ENCODE measurements at regions not wholly inside any gene's neighbourhood (a gene's known extent, or its start where the extent isn't known, plus 50 kb on each side); places are given as distances from the start of the nearest gene placed in this dataset.
"Not testable (repeated sequence)": the region's sequence is repeated elsewhere in the genome, so short reads cannot be mapped to it uniquely, and the experiment has no call there.

DNA sequence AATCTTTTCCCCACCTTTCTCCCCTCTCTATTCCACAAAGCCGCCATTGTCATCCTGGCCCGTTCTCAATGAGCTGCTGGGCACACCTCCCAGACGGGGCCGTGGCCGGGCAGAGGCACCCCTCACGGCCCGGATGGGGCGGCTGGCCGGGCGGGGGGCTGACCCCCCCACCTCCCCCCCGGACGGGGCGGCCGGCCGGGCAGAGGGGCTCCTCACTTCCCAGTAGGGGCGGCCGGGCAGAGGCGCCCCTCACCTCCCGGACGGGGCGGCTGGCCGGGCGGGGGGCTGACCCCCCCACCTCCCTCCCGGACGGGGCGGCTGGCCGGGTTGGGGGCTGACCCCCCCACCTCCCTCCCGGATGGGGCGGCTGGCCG, 85.6 kb downstream of the OR2B2 start:
- not testable (repeated sequence) for DNase-seq (ENCODE audit: low read depth)

DNA sequence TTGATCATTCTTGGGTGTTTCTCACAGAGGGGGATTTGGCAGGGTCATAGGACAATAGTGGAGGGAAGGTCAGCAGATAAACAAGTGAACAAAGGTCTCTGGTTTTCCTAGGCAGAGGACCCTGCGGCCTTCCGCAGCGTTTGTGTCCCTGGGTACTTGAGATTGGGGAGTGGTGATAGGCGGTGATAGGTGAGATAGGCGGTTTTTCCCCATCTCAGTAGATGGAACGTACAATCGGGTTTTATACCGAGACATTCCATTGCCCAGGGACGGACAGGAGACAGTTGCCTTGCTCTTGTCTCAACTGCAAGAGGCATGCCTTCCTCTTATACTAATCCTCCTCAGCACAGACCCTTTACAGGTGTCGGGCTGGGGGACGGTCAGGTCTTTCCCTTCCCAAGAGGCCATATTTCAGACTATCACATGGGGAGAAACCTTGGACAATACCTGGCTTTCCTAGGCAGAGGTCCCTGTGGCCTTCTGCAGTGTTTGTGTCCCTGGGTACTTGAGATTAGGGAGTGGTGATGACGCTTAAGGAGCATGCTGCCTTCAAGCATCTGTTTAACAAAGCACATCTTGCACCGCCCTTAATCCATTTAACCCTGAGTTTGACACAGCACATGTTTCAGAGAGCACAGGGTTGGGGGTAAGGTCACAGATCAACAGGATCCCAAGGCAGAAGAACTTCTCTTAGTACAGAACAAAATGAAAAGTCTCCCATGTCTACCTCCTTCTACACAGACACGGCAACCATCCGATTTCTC, 86.2 kb downstream of the OR2B2 start:
- not testable (repeated sequence) for DNase-seq (ENCODE audit: low read depth)

- no peak for DNase-seq (ENCODE audit: low read depth)
Observed at GRCh38 chr6:27825025-27825793, 87.0 kb downstream of the OR2B2 start.

- DNase-seq (ENCODE audit: low read depth) = not testable (repeated sequence)
Observed at GRCh38 chr6:27824211-27825024, 87.8 kb downstream of the OR2B2 start.

GRCh38 chr6:27823714-27824210, 88.4 kb downstream of the OR2B2 start:
- DNase-seq (ENCODE audit: low read depth) = not testable (repeated sequence)

- no peak for DNase-seq (ENCODE audit: low read depth)
Observed at GRCh38 chr6:27816906-27817305, 95.3 kb downstream of the OR2B2 start.

GRCh38 chr6:27814665-27815424, 97.4 kb downstream of the OR2B2 start:
- DNase-seq (ENCODE audit: low read depth) = peak; percentile 97

DNA sequence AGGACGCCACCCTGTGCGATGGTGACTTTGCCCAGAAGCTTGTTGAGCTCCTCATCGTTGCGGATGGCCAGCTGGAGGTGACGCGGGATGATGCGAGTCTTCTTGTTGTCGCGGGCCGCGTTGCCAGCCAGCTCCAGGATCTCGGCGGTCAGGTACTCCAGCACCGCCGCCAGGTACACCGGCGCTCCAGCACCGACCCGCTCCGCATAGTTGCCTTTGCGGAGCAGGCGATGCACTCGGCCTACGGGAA, 97.9 kb downstream of the OR2B2 start:
- DNase-seq (ENCODE audit: low read depth) = not testable (repeated sequence)

DNA sequence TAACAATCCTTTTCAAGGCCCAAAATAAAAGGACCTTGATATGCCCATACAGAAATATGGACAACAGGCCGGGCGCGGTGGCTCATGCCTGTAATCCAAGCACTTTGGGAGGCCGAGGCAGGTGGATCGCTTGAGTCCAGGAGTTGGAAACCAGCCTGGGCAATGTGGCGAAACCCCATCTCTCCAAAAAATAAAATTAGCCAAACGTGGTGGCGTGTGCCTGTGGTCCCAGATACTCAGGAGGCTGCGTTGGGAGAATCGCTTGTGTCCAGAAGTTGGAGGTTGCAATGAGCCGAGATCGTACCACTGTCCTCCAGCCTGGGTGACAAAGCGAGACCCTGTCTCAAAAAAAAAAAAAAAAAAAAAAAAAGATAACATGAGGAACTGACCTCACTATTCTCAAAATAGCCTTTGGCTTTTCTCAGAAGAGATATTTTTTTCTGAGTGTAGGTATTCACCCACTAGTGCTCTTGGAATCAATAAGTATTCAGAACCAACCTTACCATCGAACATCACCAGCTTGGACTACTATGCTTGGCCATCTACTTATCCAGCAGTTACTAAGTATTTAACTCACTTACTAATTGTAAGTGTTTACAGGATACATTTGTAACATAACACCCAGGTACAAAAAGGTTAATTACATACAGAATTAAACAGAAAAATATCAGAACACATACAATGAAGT, 99.2 kb downstream of the OR2B2 start:
- no peak for DNase-seq (ENCODE audit: low read depth)

DNA sequence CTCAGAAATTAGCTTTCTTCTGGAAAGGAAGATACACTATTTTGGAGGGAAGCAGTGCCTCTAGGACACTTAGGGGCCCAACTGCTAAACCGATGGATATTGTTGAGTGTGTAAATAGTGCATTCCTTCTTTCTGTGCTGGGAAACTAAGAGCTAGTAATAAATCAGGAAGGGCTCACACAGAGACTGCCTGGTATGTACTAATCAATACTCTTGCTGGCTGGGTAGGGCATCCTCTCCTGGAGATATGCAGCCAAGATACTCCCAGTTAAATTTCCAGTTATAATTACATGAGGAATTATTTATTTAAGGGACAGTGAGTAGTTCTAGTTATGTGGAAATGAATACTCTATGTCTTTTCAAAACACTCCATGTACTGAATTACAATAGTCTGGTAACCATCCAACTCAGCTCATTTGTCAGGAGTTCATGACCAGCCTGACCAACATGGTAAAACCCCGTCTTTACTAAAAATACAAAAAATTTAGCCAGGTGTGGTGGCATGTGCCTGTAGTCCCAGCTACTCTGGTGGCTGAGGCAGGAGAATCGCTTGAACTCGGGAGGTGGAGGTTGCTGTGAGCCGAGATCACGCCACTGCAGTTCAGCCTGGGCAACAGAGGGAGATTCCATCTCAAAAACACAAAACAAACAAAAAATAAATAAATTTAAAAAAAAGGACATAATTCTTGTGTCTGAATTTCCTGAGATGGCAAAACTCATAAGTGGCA, 100.0 kb downstream of the OR2B2 start:
- no peak for DNase-seq (ENCODE audit: low read depth)

- no peak for DNase-seq (ENCODE audit: low read depth)
Observed at GRCh38 chr6:27811451-27811772, 100.8 kb downstream of the OR2B2 start.

- DNase-seq (ENCODE audit: low read depth) = no peak
Observed at GRCh38 chr6:27810768-27811450, 101.3 kb downstream of the OR2B2 start.

DNA sequence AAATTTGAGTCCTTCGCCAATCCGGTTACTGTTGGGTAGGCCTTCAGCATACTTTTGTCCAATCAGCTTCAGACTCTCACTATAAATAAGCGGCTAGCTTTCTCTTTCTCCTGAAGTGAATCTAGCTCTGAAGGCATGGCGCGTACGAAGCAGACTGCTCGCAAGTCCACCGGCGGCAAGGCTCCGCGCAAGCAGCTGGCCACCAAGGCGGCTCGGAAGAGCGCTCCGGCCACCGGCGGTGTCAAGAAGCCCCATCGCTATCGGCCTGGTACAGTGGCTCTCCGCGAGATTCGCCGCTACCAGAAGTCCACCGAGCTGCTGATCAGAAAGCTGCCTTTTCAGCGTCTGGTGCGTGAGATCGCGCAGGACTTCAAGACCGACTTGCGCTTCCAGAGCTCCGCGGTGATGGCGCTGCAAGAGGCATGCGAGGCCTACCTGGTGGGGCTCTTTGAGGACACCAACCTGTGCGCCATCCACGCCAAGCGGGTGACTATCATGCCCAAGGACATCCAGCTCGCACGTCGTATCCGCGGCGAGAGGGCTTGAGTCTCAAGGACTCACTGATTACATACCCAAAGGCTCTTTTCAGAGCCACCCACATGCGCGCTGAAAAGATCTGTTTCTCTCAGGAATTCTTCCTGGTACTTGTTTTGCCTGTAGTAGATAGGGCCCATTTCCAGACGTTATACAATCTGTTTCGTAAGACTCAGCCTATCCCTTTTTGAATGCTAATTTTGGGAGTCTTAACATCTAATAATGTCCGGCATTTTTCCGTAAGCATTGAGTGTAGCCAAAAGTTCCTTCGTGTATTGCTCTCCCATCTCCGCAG, 102.0 kb downstream of the OR2B2 start:
- DNase-seq (ENCODE audit: low read depth) = peak; percentile 97

DNA sequence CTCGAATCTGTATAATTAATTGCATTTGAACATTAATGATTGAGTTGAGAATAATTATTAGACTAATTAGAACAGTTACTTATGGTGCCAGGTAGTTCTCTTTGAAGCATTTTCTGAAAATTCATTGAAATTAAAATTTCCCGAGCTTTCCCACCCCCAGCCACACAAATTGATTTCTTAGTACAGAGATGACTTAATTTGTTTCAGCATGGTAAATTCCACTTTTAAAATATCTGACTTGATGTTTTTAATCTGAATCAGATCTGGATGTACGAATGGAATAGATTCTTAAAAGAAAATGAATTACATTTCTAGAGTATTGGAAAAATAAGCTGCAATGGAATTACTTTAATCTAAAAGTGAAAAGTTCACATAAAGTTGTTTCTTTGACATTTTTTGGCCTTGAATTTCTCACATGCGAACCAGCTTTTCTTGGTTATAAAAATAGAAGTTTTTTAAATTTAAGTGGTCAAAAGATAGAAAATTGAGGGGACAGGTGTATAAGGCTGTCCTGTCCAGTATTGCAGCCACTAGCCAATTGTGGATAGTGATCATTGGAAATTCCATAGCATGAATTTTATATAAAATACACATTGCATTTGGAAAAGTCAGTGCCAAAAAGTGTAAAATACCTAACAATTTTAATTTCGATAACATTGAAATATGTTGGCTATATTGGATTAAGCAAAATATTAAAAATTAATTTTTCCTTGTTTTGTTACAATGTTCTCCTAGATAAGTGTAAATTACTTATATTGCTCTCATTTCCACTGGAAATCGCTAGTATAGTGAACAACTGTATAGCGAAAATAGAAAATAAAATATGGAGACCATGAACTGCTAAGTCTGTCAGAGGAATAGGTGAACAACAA, 102.9 kb downstream of the OR2B2 start:
- no peak for DNase-seq (ENCODE audit: low read depth)

DNA sequence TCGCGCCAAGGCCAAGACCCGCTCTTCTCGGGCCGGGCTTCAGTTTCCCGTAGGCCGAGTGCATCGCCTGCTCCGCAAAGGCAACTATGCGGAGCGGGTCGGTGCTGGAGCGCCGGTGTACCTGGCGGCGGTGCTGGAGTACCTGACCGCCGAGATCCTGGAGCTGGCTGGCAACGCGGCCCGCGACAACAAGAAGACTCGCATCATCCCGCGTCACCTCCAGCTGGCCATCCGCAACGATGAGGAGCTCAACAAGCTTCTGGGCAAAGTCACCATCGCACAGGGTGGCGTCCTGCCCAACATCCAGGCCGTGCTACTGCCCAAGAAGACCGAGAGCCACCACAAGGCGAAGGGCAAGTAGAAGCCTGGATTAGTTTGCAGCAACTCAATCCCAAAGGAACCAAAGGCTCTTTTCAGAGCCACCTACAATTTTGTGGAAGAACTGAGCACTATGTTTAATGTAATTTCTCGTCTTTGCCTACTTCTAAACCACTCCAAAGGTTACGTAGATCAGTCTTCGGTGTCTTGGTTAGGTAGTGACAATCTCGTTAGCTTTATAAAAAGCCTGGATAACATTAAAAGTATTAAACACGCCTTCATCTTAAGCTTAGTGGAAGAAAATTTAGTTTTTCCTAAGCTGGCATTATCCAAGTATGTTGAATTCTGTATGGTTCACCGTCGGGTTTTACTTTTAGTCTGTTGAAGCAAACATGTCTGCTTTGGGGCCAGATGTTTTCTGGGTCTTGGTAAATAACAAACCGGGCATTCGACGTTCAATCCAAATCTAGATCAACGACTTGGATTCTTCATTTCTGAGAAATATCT, 103.7 kb downstream of the OR2B2 start:
- not testable (repeated sequence) for DNase-seq (ENCODE audit: low read depth)

DNA sequence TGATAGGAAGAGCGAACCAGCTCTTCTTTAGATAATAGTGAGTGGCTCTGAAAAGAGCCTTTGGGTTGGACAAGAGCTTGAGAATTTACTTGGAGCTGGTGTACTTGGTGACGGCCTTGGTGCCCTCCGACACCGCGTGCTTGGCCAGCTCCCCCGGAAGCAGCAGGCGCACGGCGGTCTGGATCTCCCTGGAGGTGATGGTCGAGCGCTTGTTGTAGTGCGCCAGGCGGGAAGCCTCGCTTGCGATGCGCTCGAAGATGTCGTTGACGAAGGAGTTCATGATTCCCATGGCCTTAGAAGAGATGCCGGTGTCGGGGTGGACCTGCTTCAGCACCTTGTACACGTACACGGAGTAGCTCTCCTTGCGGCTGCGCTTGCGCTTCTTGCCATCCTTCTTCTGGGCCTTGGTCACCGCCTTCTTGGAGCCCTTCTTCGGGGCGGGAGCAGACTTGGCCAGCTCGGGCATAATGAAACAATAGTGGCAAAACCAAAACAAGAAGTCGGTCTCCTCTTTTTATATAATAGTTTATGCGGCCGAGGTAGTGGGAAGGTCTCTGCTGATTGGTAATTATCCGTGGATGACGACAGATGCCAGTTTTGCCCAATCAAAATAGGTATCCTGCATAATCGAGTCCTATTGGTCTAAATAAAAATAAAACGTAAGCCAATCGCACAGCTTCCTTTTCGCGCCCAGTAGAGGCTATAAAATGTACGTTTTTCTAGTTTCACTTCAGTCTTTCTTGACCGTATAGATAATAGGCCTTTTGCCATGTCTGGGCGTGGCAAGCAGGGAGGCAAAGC, 104.6 kb downstream of the OR2B2 start:
- DNase-seq (ENCODE audit: low read depth) = peak; percentile 96
